Suprapubic skin (tissue), 4 donors: ENCODE measurements at regions not wholly inside any gene's neighbourhood (a gene's known extent, or its start where the extent isn't known, plus 50 kb on each side); places are given as distances from the start of the nearest gene placed in this dataset.

Experiments
- EP300 ChIP-seq: sonication (generic); formaldehyde crosslinking; IDR thresholded peaks from one replicate; pipeline ENCODE4 v1.6.1; 2017; ENCODE audit warnings: antibody characterized with exemption
- POLR2AphosphoS5 ChIP-seq, 3 donors: sonication (generic); formaldehyde crosslinking; IDR thresholded peaks; one replicate each; pipeline ENCODE4 v1.6.1; 2017; ENCODE audit warnings: antibody characterized with exemption in 3 of 3
- TF ChIP-seq, protein P1 (sequence below), 2 donors: fragments of 200-600 bp in 1 of 2; fragments of 450-650 bp in 1 of 2; sonication (generic) in 1 of 2; IDR thresholded peaks; one replicate each; pipeline ENCODE4 v1.5.1; 2016 to 2019; ENCODE audit warnings: antibody characterized with exemption in 2 of 2, mild to moderate bottlenecking in 1 of 2, moderate library complexity in 1 of 2

GRCh38 chr13:72208112-72208645 is 341.2 kb upstream of the DACH1 start:
- TF ChIP-seq, protein P1, sequence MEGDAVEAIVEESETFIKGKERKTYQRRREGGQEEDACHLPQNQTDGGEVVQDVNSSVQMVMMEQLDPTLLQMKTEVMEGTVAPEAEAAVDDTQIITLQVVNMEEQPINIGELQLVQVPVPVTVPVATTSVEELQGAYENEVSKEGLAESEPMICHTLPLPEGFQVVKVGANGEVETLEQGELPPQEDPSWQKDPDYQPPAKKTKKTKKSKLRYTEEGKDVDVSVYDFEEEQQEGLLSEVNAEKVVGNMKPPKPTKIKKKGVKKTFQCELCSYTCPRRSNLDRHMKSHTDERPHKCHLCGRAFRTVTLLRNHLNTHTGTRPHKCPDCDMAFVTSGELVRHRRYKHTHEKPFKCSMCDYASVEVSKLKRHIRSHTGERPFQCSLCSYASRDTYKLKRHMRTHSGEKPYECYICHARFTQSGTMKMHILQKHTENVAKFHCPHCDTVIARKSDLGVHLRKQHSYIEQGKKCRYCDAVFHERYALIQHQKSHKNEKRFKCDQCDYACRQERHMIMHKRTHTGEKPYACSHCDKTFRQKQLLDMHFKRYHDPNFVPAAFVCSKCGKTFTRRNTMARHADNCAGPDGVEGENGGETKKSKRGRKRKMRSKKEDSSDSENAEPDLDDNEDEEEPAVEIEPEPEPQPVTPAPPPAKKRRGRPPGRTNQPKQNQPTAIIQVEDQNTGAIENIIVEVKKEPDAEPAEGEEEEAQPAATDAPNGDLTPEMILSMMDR (IDR thresholded peaks at IDR 0.05) = no peak
- TF ChIP-seq EP300 (no peak), POLR2AphosphoS5 (IDR thresholded peaks at IDR 0.05) (no peak)
